Caco-2 (cell line): ENCODE measurements at regions not wholly inside any gene's neighbourhood (a gene's known extent, or its start where the extent isn't known, plus 50 kb on each side); places are given as distances from the start of the nearest gene placed in this dataset.

Source experiments
- BruUV-seq: library from RNA; stranded (reverse); fragments of 400-500 nt; replicated peaks from 2 replicates; lab custom pipeline; 2021; lab: Mats Ljungman, UMichigan
- CTCF ChIA-PET: fragments of 300-600 bp; sonication (Branson Sonifier 250); formaldehyde crosslinking; loops from one replicate; lab custom pipeline; 2022; ENCODE audit warnings: antibody characterized with exemption; lab: Charles Lee
- POLR2A ChIA-PET: fragments of 300-600 bp; sonication (Branson Sonifier 250); formaldehyde crosslinking; loops from one replicate; lab custom pipeline; 2022; ENCODE audit warnings: antibody characterized with exemption; lab: Charles Lee
- DNase-seq, 2 experiments: peaks; one replicate each; pipeline versions ENCODE4 v3.0.0 to v3.0.0-alpha.2; 2020 to 2022
- H3K27me3 ChIP-seq: replicated peaks from 2 replicates; pipeline ENCODE4 v1.6.0; 2011; ENCODE audit warnings: low read length; ENCODE audit not compliant: control insufficient read depth, insufficient read depth
- H3K36me3 ChIP-seq: 2 replicates; pipeline ENCODE4 v1.5.1; 2011; ENCODE audit warnings: low read length; ENCODE audit not compliant: control insufficient read depth, insufficient read depth
- H3K4me1 ChIP-seq: fragments of 250-450 bp; sonication (Bioruptor Pico); 2 replicates; pipeline ENCODE4 v1.5.1; 2020; ENCODE audit warnings: mild to moderate bottlenecking
- H3K4me3 ChIP-seq: 2 replicates; pipeline ENCODE4 v1.5.1; 2011; ENCODE audit warnings: low read depth, mild to moderate bottlenecking, control low read depth, low read length
- H3K9me3 ChIP-seq: fragments of 250-450 bp; sonication (Bioruptor Pico); 2 replicates; pipeline ENCODE4 v1.5.1; 2020; ENCODE audit warnings: mild to moderate bottlenecking, moderate library complexity
- H3K27ac Mint-ChIP-seq: one replicate; pipeline ENCODE4 v1.8.0; 2022; ENCODE audit warnings: mixed read lengths; ENCODE audit not compliant: unreplicated experiment
- H3K27me3 Mint-ChIP-seq: one replicate; pipeline ENCODE4 v1.8.0; 2022; ENCODE audit warnings: mixed read lengths; ENCODE audit not compliant: insufficient read depth, unreplicated experiment
- H3K36me3 Mint-ChIP-seq: one replicate; pipeline ENCODE4 v1.8.0; 2022; ENCODE audit warnings: mild to moderate bottlenecking, mixed read lengths; ENCODE audit not compliant: insufficient read depth, unreplicated experiment
- H3K4me1 Mint-ChIP-seq: one replicate; pipeline ENCODE4 v1.8.0; 2022; ENCODE audit warnings: low read depth, mixed read lengths; ENCODE audit not compliant: unreplicated experiment
- H3K4me3 Mint-ChIP-seq: one replicate; pipeline ENCODE4 v1.8.0; 2022; ENCODE audit warnings: mild to moderate bottlenecking, moderate library complexity, mixed read lengths; ENCODE audit not compliant: unreplicated experiment
- H3K9me3 Mint-ChIP-seq: one replicate; pipeline ENCODE4 v1.8.0; 2022; ENCODE audit warnings: mixed read lengths; ENCODE audit not compliant: unreplicated experiment
- intact Hi-C: fragments of 100-400 bp; cut with micrococcal nuclease; formaldehyde crosslinking; loops from one replicate; pipeline ENCODE4 v1.10.0; 2022; ENCODE audit not compliant: unreplicated experiment
- TF ChIP-seq, protein P1 (sequence below), 2 experiments: fragments of 200-600 bp in 1 of 2; IDR thresholded peaks; 1 replicate in 1 of 2; 2 replicates in 1 of 2; pipeline versions ENCODE4 v1.5.1 to v1.8.0; 2011 to 2022; ENCODE audit warnings: antibody characterized with exemption in 1 of 2, control low read depth in 1 of 2, inconsistent platforms in 1 of 2, low read depth in 1 of 2, low read length in 1 of 2, mild to moderate bottlenecking in 1 of 2, moderate library complexity in 1 of 2; ENCODE audit not compliant: insufficient read depth in 1 of 2, severe bottlenecking in 1 of 2, unreplicated experiment in 1 of 2

DNA sequence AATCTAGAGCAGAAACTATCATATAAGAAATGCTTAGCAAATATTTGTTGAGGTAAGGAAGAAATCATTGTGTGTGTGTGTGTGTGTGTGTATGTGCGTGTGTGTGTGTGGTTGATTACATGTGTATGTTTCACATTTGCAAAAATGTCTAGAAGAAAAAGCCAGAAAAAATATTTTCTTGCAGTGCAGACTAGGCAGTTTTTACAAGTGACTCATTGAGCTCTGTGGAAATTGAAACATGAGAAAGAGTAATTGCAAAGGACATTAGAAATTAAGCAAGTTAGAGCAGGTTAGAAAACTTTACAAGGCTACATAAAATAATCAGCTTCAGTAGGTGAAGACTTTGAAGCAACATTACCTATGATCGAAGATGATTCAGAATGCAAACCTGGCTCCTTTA lies 669.0 kb upstream of the EYS start:
- TF ChIP-seq, protein P1, sequence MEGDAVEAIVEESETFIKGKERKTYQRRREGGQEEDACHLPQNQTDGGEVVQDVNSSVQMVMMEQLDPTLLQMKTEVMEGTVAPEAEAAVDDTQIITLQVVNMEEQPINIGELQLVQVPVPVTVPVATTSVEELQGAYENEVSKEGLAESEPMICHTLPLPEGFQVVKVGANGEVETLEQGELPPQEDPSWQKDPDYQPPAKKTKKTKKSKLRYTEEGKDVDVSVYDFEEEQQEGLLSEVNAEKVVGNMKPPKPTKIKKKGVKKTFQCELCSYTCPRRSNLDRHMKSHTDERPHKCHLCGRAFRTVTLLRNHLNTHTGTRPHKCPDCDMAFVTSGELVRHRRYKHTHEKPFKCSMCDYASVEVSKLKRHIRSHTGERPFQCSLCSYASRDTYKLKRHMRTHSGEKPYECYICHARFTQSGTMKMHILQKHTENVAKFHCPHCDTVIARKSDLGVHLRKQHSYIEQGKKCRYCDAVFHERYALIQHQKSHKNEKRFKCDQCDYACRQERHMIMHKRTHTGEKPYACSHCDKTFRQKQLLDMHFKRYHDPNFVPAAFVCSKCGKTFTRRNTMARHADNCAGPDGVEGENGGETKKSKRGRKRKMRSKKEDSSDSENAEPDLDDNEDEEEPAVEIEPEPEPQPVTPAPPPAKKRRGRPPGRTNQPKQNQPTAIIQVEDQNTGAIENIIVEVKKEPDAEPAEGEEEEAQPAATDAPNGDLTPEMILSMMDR (IDR thresholded peaks at IDR 0.05; ENCODE audit: insufficient read depth in 1 of 2, low read depth in 1 of 2, low read length in 1 of 2, severe bottlenecking in 1 of 2, unreplicated experiment in 1 of 2): no peak
- Mint-ChIP-seq H3K9me3 (no peaks in the 10 kb centered on the region), H3K27ac (no peak overlapping the region), H3K4me3 (no peak overlapping the region), H3K27me3 (no peaks in the 10 kb centered on the region), H3K36me3 (no peaks in the 10 kb centered on the region), H3K4me1 (no peaks in the 10 kb centered on the region)
- intact Hi-C loops: no loop called here
- DNase-seq: no peak
- POLR2A ChIA-PET: no interaction called here
- Histone ChIP-seq H3K4me1 (no peaks in the 10 kb centered on the region), H3K9me3 (no peaks in the 10 kb centered on the region), H3K36me3 (no peaks in the 10 kb centered on the region), H3K27me3 (no peaks in the 10 kb centered on the region), H3K4me3 (no peak overlapping the region)
- no TSS peak for BruUV-seq
- CTCF ChIA-PET: no interaction called here

DNA sequence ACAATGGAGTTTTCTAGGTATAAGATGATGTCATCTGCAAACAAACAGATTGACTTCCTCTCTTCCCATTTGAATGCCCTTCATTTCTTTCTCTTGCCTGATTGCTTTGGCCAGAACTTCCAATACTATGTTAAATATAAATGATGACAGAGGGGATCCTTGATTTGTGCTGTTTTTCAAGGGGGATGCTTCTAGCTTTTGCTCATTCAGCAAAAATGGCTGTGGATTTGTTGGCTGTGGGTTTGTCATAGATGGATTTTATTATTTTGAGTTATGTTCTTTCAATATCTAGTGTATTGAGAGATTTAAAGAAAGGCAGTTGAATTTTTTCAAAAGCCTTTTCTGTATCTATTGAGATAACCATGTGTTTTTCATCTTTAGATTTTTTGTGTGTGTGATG lies 662.4 kb upstream of the EYS start:
- no peak overlapping the region for H3K4me3 Mint-ChIP-seq
- no peaks in the 10 kb centered on the region for H3K4me1 Mint-ChIP-seq
- H3K27me3 ChIP-seq: no peaks in the 10 kb centered on the region
- H3K9me3 ChIP-seq: no peaks in the 10 kb centered on the region
- TF ChIP-seq, protein P1 (IDR thresholded peaks at IDR 0.05; ENCODE audit: insufficient read depth in 1 of 2, low read depth in 1 of 2, low read length in 1 of 2, severe bottlenecking in 1 of 2, unreplicated experiment in 1 of 2): no peak
- H3K4me1 ChIP-seq: no peaks in the 10 kb centered on the region
- intact Hi-C loops: no loop called here
- no peaks in the 10 kb centered on the region for H3K36me3 ChIP-seq
- no peaks in the 10 kb centered on the region for H3K27me3 Mint-ChIP-seq
- no peak for DNase-seq
- BruUV-seq: no TSS peak
- H3K27ac Mint-ChIP-seq: no peak overlapping the region
- CTCF ChIA-PET: no interaction called here
- no peaks in the 10 kb centered on the region for H3K9me3 Mint-ChIP-seq
- H3K36me3 Mint-ChIP-seq: no peaks in the 10 kb centered on the region
- POLR2A ChIA-PET: no interaction called here
- no peak overlapping the region for H3K4me3 ChIP-seq

DNA sequence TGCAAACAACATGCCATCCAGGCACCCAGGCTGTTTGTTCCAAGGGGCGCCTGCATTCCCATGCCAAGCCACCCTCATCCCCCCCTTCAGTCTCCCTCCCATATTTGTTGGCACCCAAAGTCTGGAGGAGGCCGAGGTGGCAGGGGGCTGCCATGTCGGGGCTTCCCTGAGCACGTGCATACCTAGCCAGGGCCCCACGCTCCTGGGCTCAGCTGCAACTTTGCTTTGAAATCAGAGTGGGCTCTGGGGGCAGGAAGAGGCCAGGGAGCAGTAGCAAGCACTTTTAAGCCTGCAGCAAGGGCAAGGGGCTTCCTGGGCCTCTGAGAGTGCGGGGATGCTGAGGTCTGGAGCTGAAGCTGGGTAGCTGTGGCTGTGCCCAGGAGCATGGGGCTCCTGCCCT lies 655.9 kb upstream of the EYS start:
- CTCF ChIA-PET: no interaction called here
- POLR2A ChIA-PET: no interaction called here

More for the DNA sequence above, 655.9 kb upstream of the EYS start:
- no peak overlapping the region for H3K4me3 Mint-ChIP-seq
- DNase-seq: no peak
- TF ChIP-seq, protein P1 (IDR thresholded peaks at IDR 0.05; ENCODE audit: insufficient read depth in 1 of 2, low read depth in 1 of 2, low read length in 1 of 2, severe bottlenecking in 1 of 2, unreplicated experiment in 1 of 2): no peak
- no peaks in the 10 kb centered on the region for H3K36me3 ChIP-seq
- H3K36me3 Mint-ChIP-seq: no peaks in the 10 kb centered on the region
- H3K9me3 Mint-ChIP-seq: no peaks in the 10 kb centered on the region
- no TSS peak for BruUV-seq
- intact Hi-C loops: no loop called here
- no peaks in the 10 kb centered on the region for H3K27me3 ChIP-seq
- no peaks in the 10 kb centered on the region for H3K4me1 ChIP-seq
- no peak overlapping the region for H3K27ac Mint-ChIP-seq
- H3K27me3 Mint-ChIP-seq: no peaks in the 10 kb centered on the region
- no peaks in the 10 kb centered on the region for H3K4me1 Mint-ChIP-seq
- H3K4me3 ChIP-seq: no peak overlapping the region
- H3K9me3 ChIP-seq: no peaks in the 10 kb centered on the region
